GM12878 (cell line): ENCODE measurements at regions not wholly inside any gene's neighbourhood (a gene's known extent, or its start where the extent isn't known, plus 50 kb on each side); places are given as distances from the start of the nearest gene placed in this dataset.

Source experiments
- ATAC-seq: fragments of 200-7000 bp; cut with Tn5 transposase; 3 replicates; pipeline ENCODE4 v1.9.1; 2020; ENCODE audit warnings: mild to moderate bottlenecking, moderate library complexity
- BruUV-seq: library from RNA; stranded (reverse); fragments of 400-500 nt; replicated peaks from 2 replicates; lab custom pipeline; 2021; lab: Mats Ljungman, UMichigan
- CTCF ChIA-PET: fragments of 300-600 bp; sonication (Branson Sonifier 250); formaldehyde crosslinking; extraction: SDS; loops from one replicate; lab custom pipeline; 2021; ENCODE audit warnings: inconsistent platforms; lab: Yijun Ruan, JAX
- POLR2A ChIA-PET: fragments of 350-600 bp; formaldehyde crosslinking; extraction: SDS; loops from one replicate; lab custom pipeline; 2021; ENCODE audit warnings: inconsistent platforms; lab: Charles Lee
- RAD21 ChIA-PET: fragments of 300-600 bp; sonication (Branson Sonifier 250); formaldehyde crosslinking; loops from one replicate; lab custom pipeline; 2023; ENCODE audit warnings: antibody characterized with exemption; ENCODE audit not compliant: unreplicated experiment; lab: Charles Lee
- SMC1A ChIA-PET: fragments of 300-600 bp; sonication (Branson Sonifier 250); formaldehyde crosslinking; loops from one replicate; lab custom pipeline; 2023; ENCODE audit not compliant: unreplicated experiment, uncharacterized antibody; lab: Charles Lee
- DNase-seq: peaks from one replicate; pipeline ENCODE4 v3.0.0-alpha.2; 2011; ENCODE audit warnings: low read depth, low spot score
- FAIRE-seq: peaks from 3 replicates; lab custom pipeline; 2011; peaks lifted over from hg19 to GRCh38; lab: Jason Lieb, UNC
- H2AFZ ChIP-seq: 2 replicates; pipeline ENCODE4 v1.6.0; 2011; ENCODE audit warnings: low read depth, low read length, control low read depth; ENCODE audit not compliant: control insufficient read depth
- H3K27ac ChIP-seq: 2 replicates; pipeline ENCODE4 v1.5.1; 2011; ENCODE audit warnings: control low read depth; ENCODE audit not compliant: control insufficient read depth, insufficient read depth
- H3K27me3 ChIP-seq, 2 experiments: replicated peaks in 1 of 2; 2 replicates each; pipeline versions ENCODE4 v1.6.0 to v1.6.1; 2011; ENCODE audit warnings: low read length in 1 of 2; ENCODE audit not compliant: control insufficient read depth in 2 of 2, insufficient read depth in 2 of 2
- H3K36me3 ChIP-seq, 2 experiments: 2 replicates each; pipeline ENCODE4 v1.5.1; 2011; ENCODE audit warnings: low read length in 1 of 2; ENCODE audit not compliant: control insufficient read depth in 2 of 2, insufficient read depth in 2 of 2
- H3K4me1 ChIP-seq: 2 replicates; pipeline ENCODE4 v1.6.1; 2011; ENCODE audit warnings: mild to moderate bottlenecking, low read length, moderate library complexity, mixed read lengths; ENCODE audit not compliant: control insufficient read depth, insufficient read depth
- H3K4me2 ChIP-seq: 2 replicates; pipeline ENCODE4 v1.6.0; 2011; ENCODE audit warnings: control low read depth; ENCODE audit not compliant: control insufficient read depth, insufficient read depth
- H3K4me3 ChIP-seq: fragments of 200-600 bp; sonication (generic); 2 replicates; pipeline ENCODE4 v1.5.1; 2016
- H3K79me2 ChIP-seq: 2 replicates; pipeline ENCODE4 v1.6.0; 2011; ENCODE audit warnings: low read length; ENCODE audit not compliant: control insufficient read depth, insufficient read depth
- H3K9ac ChIP-seq: 2 replicates; pipeline ENCODE4 v1.8.0; 2011; ENCODE audit warnings: low read length, control low read depth, mixed read lengths; ENCODE audit not compliant: control insufficient read depth, insufficient read depth
- H3K9me3 ChIP-seq: replicated peaks from 3 replicates; pipeline ENCODE4 v1.5.1; 2011; ENCODE audit warnings: mild to moderate bottlenecking, low read length; ENCODE audit not compliant: control insufficient read depth, insufficient read depth
- H4K20me1 ChIP-seq: 2 replicates; pipeline ENCODE4 v1.6.0; 2011; ENCODE audit not compliant: control insufficient read depth, insufficient read depth
- ASH2L ChIP-seq: fragments of 300-600, 200-600 bp; sonication (generic); IDR thresholded peaks from 2 replicates; pipeline ENCODE4 v1.6.1; 2017; ENCODE audit warnings: low read depth, mild to moderate bottlenecking, borderline replicate concordance
- GATAD2B ChIP-seq: fragments of 450-650 bp; conservative IDR thresholded peaks from 2 replicates; pipeline ENCODE4 v1.6.1; 2017; ENCODE audit warnings: low read depth, mild to moderate bottlenecking, moderate library complexity
- HDAC2 ChIP-seq: fragments of 200-600 bp; sonication (generic); IDR thresholded peaks from 2 replicates; pipeline ENCODE4 v1.6.1; 2017
- IKZF1 ChIP-seq: fragments of 450-650 bp; conservative IDR thresholded peaks from 2 replicates; pipeline ENCODE4 v1.6.1; 2017; ENCODE audit warnings: antibody characterized with exemption, mild to moderate bottlenecking
- KAT2A ChIP-seq: conservative IDR thresholded peaks from 2 replicates; pipeline ENCODE4 v1.6.1; 2011; ENCODE audit warnings: low read depth, low read length; ENCODE audit not compliant: control insufficient read depth
- NFXL1 ChIP-seq: fragments of 450-650 bp; IDR thresholded peaks from 2 replicates; pipeline ENCODE4 v1.6.1; 2017; ENCODE audit warnings: antibody characterized with exemption, mild to moderate bottlenecking, borderline replicate concordance
- NR2C2 ChIP-seq: IDR thresholded peaks from 2 replicates; pipeline ENCODE4 v1.6.1; 2011; ENCODE audit warnings: borderline replicate concordance, low read depth; ENCODE audit not compliant: control insufficient read depth, insufficient read length
- NR2F1 ChIP-seq: fragments of 450-650 bp; conservative IDR thresholded peaks from 2 replicates; pipeline ENCODE4 v1.6.1; 2017; ENCODE audit warnings: mild to moderate bottlenecking
- RAD51 ChIP-seq: fragments of 450-650 bp; IDR thresholded peaks from 2 replicates; pipeline ENCODE4 v1.6.1; 2016; ENCODE audit warnings: moderate library complexity, mild to moderate bottlenecking, inconsistent platforms
- RB1 ChIP-seq: fragments of 450-650 bp; formaldehyde crosslinking; IDR thresholded peaks from 2 replicates; pipeline ENCODE4 v1.6.1; 2017; ENCODE audit warnings: mild to moderate bottlenecking, borderline replicate concordance
- RBBP5 ChIP-seq: fragments of 200-600 bp; sonication (generic); conservative IDR thresholded peaks from 2 replicates; pipeline ENCODE4 v1.6.1; 2016
- SREBF1 ChIP-seq: IDR thresholded peaks from 2 replicates; pipeline ENCODE4 v1.6.1; 2012; ENCODE audit warnings: mild to moderate bottlenecking, low read length
- ZNF592 ChIP-seq: fragments of 450-650 bp; IDR thresholded peaks from 2 replicates; pipeline ENCODE4 v1.6.1; 2017; ENCODE audit warnings: mild to moderate bottlenecking, moderate library complexity
- WGBS: methylation state at CpG from one replicate; pipeline ENCODE4 v1.1.6; 2016; ENCODE audit warnings: low lambda C conversion rate; ENCODE audit not compliant: insufficient replicate concordance, insufficient coverage; ENCODE audit errors: missing lambda C conversion rate; 5-methylcytosine and 5-hydroxymethylcytosine counted together
- in situ Hi-C: fragments of 300-500 bp; cut with MboI; formaldehyde crosslinking; loops from 9 replicates; pipeline ENCODE4 v1.14.3; 2018; ENCODE audit warnings: mixed read lengths
- intact Hi-C: fragments of 100-400 bp; cut with micrococcal nuclease; formaldehyde crosslinking; loops from one replicate; pipeline ENCODE4 v1.14.2; 2022; ENCODE audit not compliant: unreplicated experiment
- TF ChIP-seq, protein P1 (sequence below): fragments of 450-650 bp; IDR thresholded peaks from 2 replicates; pipeline ENCODE4 v1.6.1; 2017; ENCODE audit warnings: mild to moderate bottlenecking
- TF ChIP-seq, protein P2 (sequence below): fragments of 450-650 bp; formaldehyde crosslinking; IDR thresholded peaks from 2 replicates; pipeline ENCODE4 v1.4.0; 2022; ENCODE audit warnings: mild to moderate bottlenecking, moderate library complexity

DNA sequence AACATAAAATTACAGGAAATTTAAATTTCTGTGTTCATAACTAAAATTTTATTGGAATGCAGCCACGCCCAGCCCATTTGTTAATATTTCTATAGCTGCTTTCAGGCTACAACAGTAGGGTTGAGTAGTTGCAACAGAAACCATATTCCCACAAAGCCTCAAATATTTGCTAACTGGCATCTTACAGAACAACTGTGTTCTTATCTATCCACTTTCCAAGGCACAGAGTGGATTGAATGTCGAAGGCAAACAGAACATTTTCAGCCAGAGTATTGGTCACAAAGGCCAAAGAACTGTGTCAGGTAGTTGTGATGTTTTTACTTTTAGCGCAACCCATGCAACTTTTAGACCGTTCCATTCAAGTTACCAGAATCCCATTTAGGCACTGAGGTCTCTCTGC, 51.1 kb upstream of the OPN4 start:
- intact Hi-C loops (no loop called here), in situ Hi-C loops (no loop called here)
- RAD21 ChIA-PET: no interaction called here
- H3K4me2 ChIP-seq: no peak overlapping the region
- SMC1A ChIA-PET: interaction anchor here (1.5 kb wide), 1 partner anchor 16 kb away, joined by 3 read pairs; no protein-coding TSS in a partner anchor
- H2AFZ ChIP-seq: no peak overlapping the region; the same call in 1 of the 2 replicates
- POLR2A ChIA-PET: interaction anchor here (0.7 kb wide), 1 partner anchor 302 kb away, joined by 4 read pairs; no protein-coding TSS in a partner anchor
- H3K79me2 ChIP-seq: no peaks in the 10 kb centered on the region
- H3K4me1 ChIP-seq: no peaks in the 10 kb centered on the region; the same call in 1 of the 2 replicates
- CTCF ChIA-PET: no interaction called here
- FAIRE-seq (no peak), ATAC-seq (no peak), DNase-seq (no peak)
- no peaks in the 10 kb centered on the region; the same call in 2 of the 3 replicates for H3K9me3 ChIP-seq
- no TSS peak for BruUV-seq
- no peak overlapping the region for H3K4me3 ChIP-seq
- no peaks in the 10 kb centered on the region for H3K36me3 ChIP-seq
- WGBS: 47% methylated on average over 4 of the region's 4 CpGs
- H3K9ac ChIP-seq: no peak overlapping the region
- no peaks in the 10 kb centered on the region for H4K20me1 ChIP-seq
- H3K27ac ChIP-seq: no peak overlapping the region
- H3K27me3 ChIP-seq: no peaks in the 10 kb centered on the region
- TF ChIP-seq RBBP5 (no peak), ASH2L (no peak), ZNF592 (no peak), NR2F1 (no peak), KAT2A (no peak), RB1 (no peak), HDAC2 (no peak), IKZF1 (no peak), GATAD2B (no peak), SREBF1 (no peak), NR2C2 (no peak), NFXL1 (no peak), RAD51 (no peak)
- TF ChIP-seq, protein P1, sequence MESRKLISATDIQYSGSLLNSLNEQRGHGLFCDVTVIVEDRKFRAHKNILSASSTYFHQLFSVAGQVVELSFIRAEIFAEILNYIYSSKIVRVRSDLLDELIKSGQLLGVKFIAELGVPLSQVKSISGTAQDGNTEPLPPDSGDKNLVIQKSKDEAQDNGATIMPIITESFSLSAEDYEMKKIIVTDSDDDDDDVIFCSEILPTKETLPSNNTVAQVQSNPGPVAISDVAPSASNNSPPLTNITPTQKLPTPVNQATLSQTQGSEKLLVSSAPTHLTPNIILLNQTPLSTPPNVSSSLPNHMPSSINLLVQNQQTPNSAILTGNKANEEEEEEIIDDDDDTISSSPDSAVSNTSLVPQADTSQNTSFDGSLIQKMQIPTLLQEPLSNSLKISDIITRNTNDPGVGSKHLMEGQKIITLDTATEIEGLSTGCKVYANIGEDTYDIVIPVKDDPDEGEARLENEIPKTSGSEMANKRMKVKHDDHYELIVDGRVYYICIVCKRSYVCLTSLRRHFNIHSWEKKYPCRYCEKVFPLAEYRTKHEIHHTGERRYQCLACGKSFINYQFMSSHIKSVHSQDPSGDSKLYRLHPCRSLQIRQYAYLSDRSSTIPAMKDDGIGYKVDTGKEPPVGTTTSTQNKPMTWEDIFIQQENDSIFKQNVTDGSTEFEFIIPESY: no peak
- TF ChIP-seq, protein P2, sequence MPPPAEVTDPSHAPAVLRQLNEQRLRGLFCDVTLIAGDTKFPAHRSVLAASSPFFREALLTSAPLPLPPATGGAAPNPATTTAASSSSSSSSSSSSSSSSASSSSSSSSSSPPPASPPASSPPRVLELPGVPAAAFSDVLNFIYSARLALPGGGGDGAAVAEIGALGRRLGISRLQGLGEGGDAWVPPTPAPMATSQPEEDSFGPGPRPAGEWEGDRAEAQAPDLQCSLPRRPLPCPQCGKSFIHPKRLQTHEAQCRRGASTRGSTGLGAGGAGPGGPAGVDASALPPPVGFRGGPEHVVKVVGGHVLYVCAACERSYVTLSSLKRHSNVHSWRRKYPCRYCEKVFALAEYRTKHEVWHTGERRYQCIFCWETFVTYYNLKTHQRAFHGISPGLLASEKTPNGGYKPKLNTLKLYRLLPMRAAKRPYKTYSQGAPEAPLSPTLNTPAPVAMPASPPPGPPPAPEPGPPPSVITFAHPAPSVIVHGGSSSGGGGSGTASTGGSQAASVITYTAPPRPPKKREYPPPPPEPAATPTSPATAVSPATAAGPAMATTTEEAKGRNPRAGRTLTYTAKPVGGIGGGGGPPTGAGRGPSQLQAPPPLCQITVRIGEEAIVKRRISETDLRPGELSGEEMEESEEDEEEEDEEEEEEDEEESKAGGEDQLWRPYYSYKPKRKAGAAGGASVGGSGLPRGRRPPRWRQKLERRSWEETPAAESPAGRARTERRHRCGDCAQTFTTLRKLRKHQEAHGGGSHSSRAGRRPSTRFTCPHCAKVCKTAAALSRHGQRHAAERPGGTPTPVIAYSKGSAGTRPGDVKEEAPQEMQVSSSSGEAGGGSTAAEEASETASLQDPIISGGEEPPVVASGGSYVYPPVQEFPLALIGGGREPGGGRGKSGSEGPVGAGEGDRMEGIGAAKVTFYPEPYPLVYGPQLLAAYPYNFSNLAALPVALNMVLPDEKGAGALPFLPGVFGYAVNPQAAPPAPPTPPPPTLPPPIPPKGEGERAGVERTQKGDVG (CRISPR knock-in tag): no peak
